ENCODE measurements at regions not wholly inside any gene's neighbourhood (a gene's known extent, or its start where the extent isn't known, plus 50 kb on each side); places are given as distances from the start of the nearest gene placed in this dataset.

DNA sequence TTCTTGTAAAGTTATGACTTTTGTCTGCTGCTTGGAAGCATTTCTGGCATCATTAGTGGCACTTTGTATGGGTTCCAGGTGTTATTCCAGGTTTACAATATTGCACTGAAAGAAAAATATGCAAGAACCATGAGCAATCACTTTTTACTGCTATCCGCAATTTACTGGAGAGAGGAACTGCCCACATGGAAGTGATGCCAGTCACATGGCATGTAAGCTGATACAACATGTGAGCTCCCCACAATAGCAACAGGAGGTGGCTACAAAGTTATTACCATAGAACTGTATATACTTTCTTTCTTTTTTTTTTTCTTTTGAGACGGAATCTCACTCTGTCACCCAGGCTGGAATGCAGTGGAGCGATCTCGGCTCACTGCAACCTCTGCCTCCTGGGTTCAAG lies 1012.1 kb downstream of the BCL11B start:
- TF ChIP-seq, protein P1, sequence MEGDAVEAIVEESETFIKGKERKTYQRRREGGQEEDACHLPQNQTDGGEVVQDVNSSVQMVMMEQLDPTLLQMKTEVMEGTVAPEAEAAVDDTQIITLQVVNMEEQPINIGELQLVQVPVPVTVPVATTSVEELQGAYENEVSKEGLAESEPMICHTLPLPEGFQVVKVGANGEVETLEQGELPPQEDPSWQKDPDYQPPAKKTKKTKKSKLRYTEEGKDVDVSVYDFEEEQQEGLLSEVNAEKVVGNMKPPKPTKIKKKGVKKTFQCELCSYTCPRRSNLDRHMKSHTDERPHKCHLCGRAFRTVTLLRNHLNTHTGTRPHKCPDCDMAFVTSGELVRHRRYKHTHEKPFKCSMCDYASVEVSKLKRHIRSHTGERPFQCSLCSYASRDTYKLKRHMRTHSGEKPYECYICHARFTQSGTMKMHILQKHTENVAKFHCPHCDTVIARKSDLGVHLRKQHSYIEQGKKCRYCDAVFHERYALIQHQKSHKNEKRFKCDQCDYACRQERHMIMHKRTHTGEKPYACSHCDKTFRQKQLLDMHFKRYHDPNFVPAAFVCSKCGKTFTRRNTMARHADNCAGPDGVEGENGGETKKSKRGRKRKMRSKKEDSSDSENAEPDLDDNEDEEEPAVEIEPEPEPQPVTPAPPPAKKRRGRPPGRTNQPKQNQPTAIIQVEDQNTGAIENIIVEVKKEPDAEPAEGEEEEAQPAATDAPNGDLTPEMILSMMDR (IDR thresholded peaks at IDR 0.05; ENCODE audit: poor library complexity): no peak
- TF ChIP-seq EZH2 (IDR thresholded peaks at IDR 0.05; ENCODE audit: borderline replicate concordance) (no peak), EZH2phosphoT487 (IDR thresholded peaks at IDR 0.05; ENCODE audit: low read depth, severe bottlenecking, unreplicated experiment) (no peak)
